ENCODE measurements at regions not wholly inside any gene's neighbourhood (a gene's known extent, or its start where the extent isn't known, plus 50 kb on each side); places are given as distances from the start of the nearest gene placed in this dataset.

DNA sequence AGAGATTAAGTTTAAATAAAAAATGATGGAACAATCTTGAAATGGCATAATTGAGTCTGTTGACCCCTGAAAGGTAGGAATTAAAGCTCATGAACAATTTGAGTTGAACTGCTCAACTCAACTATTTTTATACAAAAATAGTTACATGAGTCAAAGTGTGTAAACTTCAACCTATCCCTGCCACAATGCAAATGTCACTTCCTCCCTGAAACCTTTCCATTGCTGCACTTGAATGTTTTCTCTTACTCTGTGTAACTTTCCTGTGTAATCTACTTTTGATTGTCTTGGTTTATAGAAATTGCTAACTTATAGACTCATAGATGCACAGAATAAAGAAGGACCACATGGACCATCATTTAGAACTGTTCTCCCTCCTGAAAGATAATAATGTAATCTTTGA lies 218.5 kb downstream of the GBA3 start:
- TF ChIP-seq EZH2 (IDR thresholded peaks at IDR 0.05) (no peak), POLR2AphosphoS5 (IDR thresholded peaks at IDR 0.05; ENCODE audit: borderline replicate concordance, low read depth, low read length) (no peak), FOXP2 (optimal IDR thresholded peaks at IDR 0.05; ENCODE audit: control extremely low read depth, extremely low read length, insufficient read depth) (no peak)
